ENCODE measurements at regions not wholly inside any gene's neighbourhood (a gene's known extent, or its start where the extent isn't known, plus 50 kb on each side); places are given as distances from the start of the nearest gene placed in this dataset.
"Not testable (repeated sequence)": the region's sequence is repeated elsewhere in the genome, so short reads cannot be mapped to it uniquely, and the experiment has no call there.

- TF ChIP-seq CTCF (IDR thresholded peaks at IDR 0.05) (no peak), POLR2A (IDR thresholded peaks at IDR 0.05) (no peak)
- Histone ChIP-seq H3K4me3 (no peak overlapping the region), H3K9me3 (no peaks in the 10 kb centered on the region), H3K36me3 (no peaks in the 10 kb centered on the region), H3K27me3 (peaks cover 0 to 7% of the 10 kb centered on the region in 2 donors), H3K4me1 (no peaks in the 10 kb centered on the region), H3K27ac (no peak overlapping the region)
- DNase-seq: no peak
- intact Hi-C loops (cut with DNase I; ENCODE audit: low total_unique reads): no loop called here
These were observed 231.7 kb upstream of the C1orf174 start for GRCh38 chr1:4131734-4132133.

GRCh38 chr1:4132352-4133296 lies 232.6 kb upstream of the C1orf174 start:
- no peak overlapping the region for H3K27ac ChIP-seq
- peaks cover 0 to 7% of the 10 kb centered on the region in 2 donors for H3K27me3 ChIP-seq
- intact Hi-C loops (cut with DNase I; ENCODE audit: low total_unique reads): no loop called here
- no peak for TF ChIP-seq POLR2A (IDR thresholded peaks at IDR 0.05)
- no peak for TF ChIP-seq CTCF (IDR thresholded peaks at IDR 0.05)
- no peak overlapping the region for H3K4me3 ChIP-seq
- DNase-seq: no peak
- H3K9me3 ChIP-seq: no peaks in the 10 kb centered on the region
- H3K4me1 ChIP-seq: no peaks in the 10 kb centered on the region
- H3K36me3 ChIP-seq: no peaks in the 10 kb centered on the region

- Histone ChIP-seq H3K4me1 (no peaks in the 10 kb centered on the region), H3K27ac (no peak overlapping the region), H3K9me3 (no peaks in the 10 kb centered on the region), H3K36me3 (no peaks in the 10 kb centered on the region), H3K27me3 (peaks cover 0 to 7% of the 10 kb centered on the region in 2 donors), H3K4me3 (no peak overlapping the region)
- no peak for TF ChIP-seq CTCF (IDR thresholded peaks at IDR 0.05)
- DNase-seq: no peak
- intact Hi-C loops (cut with DNase I; ENCODE audit: low total_unique reads): no loop called here
These were observed 233.3 kb upstream of the C1orf174 start for GRCh38 chr1:4133297-4133938.

DNA sequence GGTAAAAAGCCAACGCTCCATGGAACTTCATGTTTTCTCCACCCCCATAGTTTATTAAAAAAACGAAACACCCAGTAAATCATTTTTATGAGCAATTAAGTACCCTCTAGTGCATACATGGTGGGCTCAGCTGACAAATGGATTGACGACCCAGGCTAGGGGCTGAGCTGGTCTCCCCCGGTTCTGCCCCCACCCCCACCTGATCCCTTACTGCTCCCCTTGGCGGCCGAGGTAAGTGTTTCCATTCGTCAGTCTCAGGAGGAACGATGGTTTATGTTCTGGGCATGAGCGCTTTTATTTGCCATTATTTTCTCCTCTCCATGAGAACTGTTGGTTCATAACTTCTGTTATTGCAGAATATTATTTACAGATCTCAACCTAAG lies 233.9 kb upstream of the C1orf174 start:
- TF ChIP-seq POLR2A (IDR thresholded peaks at IDR 0.05) (no peak), CTCF (IDR thresholded peaks at IDR 0.05) (no peak)
- Histone ChIP-seq H3K36me3 (no peaks in the 10 kb centered on the region), H3K4me3 (no peak overlapping the region), H3K27ac (no peak overlapping the region), H3K27me3 (peaks cover 0 to 7% of the 10 kb centered on the region in 2 donors), H3K4me1 (no peaks in the 10 kb centered on the region), H3K9me3 (no peaks in the 10 kb centered on the region)
- DNase-seq: no peak
- intact Hi-C loops (cut with DNase I; ENCODE audit: low total_unique reads): no loop called here

- H3K36me3 ChIP-seq; H3K27me3 ChIP-seq; H3K9me3 ChIP-seq; H3K4me1 ChIP-seq; DNase-seq; H3K27ac ChIP-seq; H3K4me3 ChIP-seq; intact Hi-C loops (cut with DNase I; ENCODE audit: low total_unique reads): not testable (repeated sequence)
These were observed 235.8 kb upstream of the C1orf174 start for GRCh38 chr1:4135853-4136252.
